HEK293T (cell line): ENCODE measurements at regions not wholly inside any gene's neighbourhood (a gene's known extent, or its start where the extent isn't known, plus 50 kb on each side); places are given as distances from the start of the nearest gene placed in this dataset.

Experiments used
- ARNT ChIP-seq: fragments of 450-650 bp; IDR thresholded peaks from 2 replicates; pipeline ENCODE4 v1.6.1; 2017; ENCODE audit warnings: mild to moderate bottlenecking
- BHLHE40 ChIP-seq: fragments of 450-650 bp; IDR thresholded peaks from 2 replicates; pipeline ENCODE4 v1.6.1; 2016; ENCODE audit warnings: mild to moderate bottlenecking, moderate library complexity, borderline replicate concordance
- CTBP1 ChIP-seq: fragments of 450-650 bp; IDR thresholded peaks from 2 replicates; pipeline ENCODE4 v1.6.1; 2016; ENCODE audit warnings: borderline replicate concordance
- FOXA1 ChIP-seq: fragments of 450-650 bp; IDR thresholded peaks from 2 replicates; pipeline ENCODE4 v1.6.1; 2016; ENCODE audit warnings: mild to moderate bottlenecking
- FOXK2 ChIP-seq: fragments of 450-650 bp; IDR thresholded peaks from 2 replicates; pipeline ENCODE4 v1.6.1; 2016; ENCODE audit warnings: mild to moderate bottlenecking
- FOXM1 ChIP-seq: fragments of 450-650 bp; IDR thresholded peaks from 2 replicates; pipeline ENCODE4 v1.6.1; 2017; ENCODE audit warnings: mild to moderate bottlenecking, borderline replicate concordance
- HDGF ChIP-seq: fragments of 450-650 bp; IDR thresholded peaks from 2 replicates; pipeline ENCODE4 v1.6.1; 2017; ENCODE audit warnings: antibody characterized with exemption, borderline replicate concordance
- L3MBTL2 ChIP-seq: fragments of 450-650 bp; conservative IDR thresholded peaks from 2 replicates; pipeline ENCODE4 v1.6.1; 2016; ENCODE audit warnings: mild to moderate bottlenecking
- LEF1 ChIP-seq: fragments of 450-650 bp; IDR thresholded peaks from 2 replicates; pipeline ENCODE4 v1.6.1; 2017; ENCODE audit warnings: mild to moderate bottlenecking, borderline replicate concordance
- SP1 ChIP-seq: fragments of 450-650 bp; IDR thresholded peaks from 2 replicates; pipeline ENCODE4 v1.6.1; 2017
- SUZ12 ChIP-seq: fragments of 450-650 bp; IDR thresholded peaks from 2 replicates; pipeline ENCODE4 v1.6.1; 2016; ENCODE audit warnings: mild to moderate bottlenecking
- TARDBP ChIP-seq: fragments of 450-650 bp; IDR thresholded peaks from 2 replicates; pipeline ENCODE4 v1.6.1; 2016
- ZNF384 ChIP-seq: fragments of 450-650 bp; IDR thresholded peaks from 2 replicates; pipeline ENCODE4 v1.6.1; 2016
- TF ChIP-seq, protein P1 (sequence below): fragments of 450-650 bp; IDR thresholded peaks from 2 replicates; pipeline ENCODE4 v1.6.1; 2016

DNA sequence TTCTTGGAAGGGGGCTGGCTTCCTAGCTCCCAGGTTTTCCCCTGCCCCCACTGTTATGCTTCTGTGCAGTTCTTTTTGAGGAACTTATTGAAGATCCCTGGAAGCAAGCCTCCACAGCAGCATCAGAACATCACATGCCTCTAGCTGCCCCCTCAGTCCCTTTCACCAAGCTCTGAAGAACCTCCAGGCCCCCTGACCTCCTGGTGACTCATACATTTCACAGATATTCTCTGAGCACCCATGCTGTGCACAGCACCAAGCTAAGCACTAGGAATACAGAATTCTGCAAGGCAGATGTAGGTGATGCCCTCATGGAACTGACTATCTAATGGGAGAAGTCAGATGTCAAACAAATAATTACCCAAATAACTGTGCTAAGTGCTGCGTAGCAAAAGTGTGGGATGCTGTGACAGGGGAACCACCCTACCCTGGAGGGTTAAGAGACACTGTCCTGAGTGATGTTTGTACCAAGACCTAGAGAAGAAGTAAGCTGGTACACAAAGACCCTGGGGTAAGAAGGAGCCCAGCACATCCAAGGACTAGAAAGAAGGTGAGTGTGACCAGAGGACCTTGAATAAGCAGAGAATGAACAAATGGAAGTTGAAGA, 213.7 kb upstream of the NR4A3 start:
- no peak for TF ChIP-seq ZNF384
- no peak for TF ChIP-seq L3MBTL2
- TF ChIP-seq FOXK2, result no peak
- no peak for TF ChIP-seq FOXA1
- no peak for TF ChIP-seq BHLHE40
- TF ChIP-seq SP1, result no peak
- TF ChIP-seq, protein P1, sequence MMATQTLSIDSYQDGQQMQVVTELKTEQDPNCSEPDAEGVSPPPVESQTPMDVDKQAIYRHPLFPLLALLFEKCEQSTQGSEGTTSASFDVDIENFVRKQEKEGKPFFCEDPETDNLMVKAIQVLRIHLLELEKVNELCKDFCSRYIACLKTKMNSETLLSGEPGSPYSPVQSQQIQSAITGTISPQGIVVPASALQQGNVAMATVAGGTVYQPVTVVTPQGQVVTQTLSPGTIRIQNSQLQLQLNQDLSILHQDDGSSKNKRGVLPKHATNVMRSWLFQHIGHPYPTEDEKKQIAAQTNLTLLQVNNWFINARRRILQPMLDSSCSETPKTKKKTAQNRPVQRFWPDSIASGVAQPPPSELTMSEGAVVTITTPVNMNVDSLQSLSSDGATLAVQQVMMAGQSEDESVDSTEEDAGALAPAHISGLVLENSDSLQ, result no peak
- no peak for TF ChIP-seq SUZ12
- TF ChIP-seq FOXM1, result no peak
- no peak for TF ChIP-seq ARNT
- TF ChIP-seq TARDBP, result no peak
- no peak for TF ChIP-seq HDGF
- no peak for TF ChIP-seq CTBP1
- TF ChIP-seq LEF1, result no peak
